ENCODE measurements at regions not wholly inside any gene's neighbourhood (a gene's known extent, or its start where the extent isn't known, plus 50 kb on each side); places are given as distances from the start of the nearest gene placed in this dataset.

DNA sequence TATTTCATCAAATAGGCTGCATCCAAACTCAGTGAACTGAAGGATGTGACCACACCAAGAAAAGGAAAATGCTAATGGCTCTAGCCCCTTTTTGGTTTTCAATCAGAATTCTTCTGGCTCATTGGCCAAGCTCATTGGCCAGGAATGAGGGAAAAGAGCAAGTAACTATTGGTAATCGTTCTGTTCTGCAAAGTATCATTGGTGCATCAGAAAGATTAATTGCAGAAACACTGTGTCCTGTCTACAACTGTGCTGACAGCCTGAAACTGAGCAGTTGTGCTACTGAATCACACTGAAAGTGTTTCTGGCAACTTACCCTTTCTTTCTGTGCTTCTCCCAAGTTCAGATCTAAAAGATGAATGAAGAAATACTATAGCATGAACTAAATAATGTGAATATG is 116.4 kb upstream of the ROBO2 start:
- no peaks in the 10 kb centered on the region for H3K27me3 ChIP-seq (replicated peaks)
- no peaks in the 10 kb centered on the region for H3K36me3 ChIP-seq (replicated peaks)
- in situ Hi-C loops (cut with HindIII; ENCODE audit: low pct_ligation_motif_present, low sequenced_read_pairs) = no loop called here
- H3K4me3 ChIP-seq (ENCODE audit: low read depth, low read length) = no peak overlapping the region
- no peak for DNase-seq
- no peak overlapping the region for H3K27ac ChIP-seq
- TF ChIP-seq, protein P1, sequence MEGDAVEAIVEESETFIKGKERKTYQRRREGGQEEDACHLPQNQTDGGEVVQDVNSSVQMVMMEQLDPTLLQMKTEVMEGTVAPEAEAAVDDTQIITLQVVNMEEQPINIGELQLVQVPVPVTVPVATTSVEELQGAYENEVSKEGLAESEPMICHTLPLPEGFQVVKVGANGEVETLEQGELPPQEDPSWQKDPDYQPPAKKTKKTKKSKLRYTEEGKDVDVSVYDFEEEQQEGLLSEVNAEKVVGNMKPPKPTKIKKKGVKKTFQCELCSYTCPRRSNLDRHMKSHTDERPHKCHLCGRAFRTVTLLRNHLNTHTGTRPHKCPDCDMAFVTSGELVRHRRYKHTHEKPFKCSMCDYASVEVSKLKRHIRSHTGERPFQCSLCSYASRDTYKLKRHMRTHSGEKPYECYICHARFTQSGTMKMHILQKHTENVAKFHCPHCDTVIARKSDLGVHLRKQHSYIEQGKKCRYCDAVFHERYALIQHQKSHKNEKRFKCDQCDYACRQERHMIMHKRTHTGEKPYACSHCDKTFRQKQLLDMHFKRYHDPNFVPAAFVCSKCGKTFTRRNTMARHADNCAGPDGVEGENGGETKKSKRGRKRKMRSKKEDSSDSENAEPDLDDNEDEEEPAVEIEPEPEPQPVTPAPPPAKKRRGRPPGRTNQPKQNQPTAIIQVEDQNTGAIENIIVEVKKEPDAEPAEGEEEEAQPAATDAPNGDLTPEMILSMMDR (IDR thresholded peaks at IDR 0.05; ENCODE audit: low read depth, low read length, missing control alignments) = no peak

DNA sequence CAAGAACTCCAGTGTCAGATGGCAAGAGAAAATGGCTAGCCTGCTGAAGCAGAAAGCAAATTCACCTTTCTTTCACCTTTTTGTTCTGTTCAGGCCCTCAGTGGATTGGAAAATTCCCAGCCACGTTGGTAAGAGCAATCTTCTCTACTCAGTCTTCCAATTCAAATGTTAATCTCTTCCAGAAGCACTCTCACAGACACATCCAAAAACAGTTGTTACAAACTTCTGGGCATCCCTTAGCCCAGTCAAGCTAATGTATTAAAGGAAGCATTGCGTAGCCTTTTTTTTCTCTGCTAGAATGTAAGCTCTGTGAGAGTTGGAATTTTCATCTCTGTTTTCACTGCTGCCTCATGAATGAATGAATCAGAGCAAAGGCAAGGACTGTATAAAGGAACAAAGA is 109.2 kb upstream of the ROBO2 start:
- Histone ChIP-seq H3K27me3 (replicated peaks) (no peaks in the 10 kb centered on the region), H3K36me3 (replicated peaks) (no peaks in the 10 kb centered on the region), H3K4me3 (ENCODE audit: low read depth, low read length) (no peak overlapping the region), H3K27ac (no peak overlapping the region)
- DNase-seq = no peak
- TF ChIP-seq, protein P1 (IDR thresholded peaks at IDR 0.05; ENCODE audit: low read depth, low read length, missing control alignments) = no peak
- in situ Hi-C loops (cut with HindIII; ENCODE audit: low pct_ligation_motif_present, low sequenced_read_pairs) = no loop called here

DNA sequence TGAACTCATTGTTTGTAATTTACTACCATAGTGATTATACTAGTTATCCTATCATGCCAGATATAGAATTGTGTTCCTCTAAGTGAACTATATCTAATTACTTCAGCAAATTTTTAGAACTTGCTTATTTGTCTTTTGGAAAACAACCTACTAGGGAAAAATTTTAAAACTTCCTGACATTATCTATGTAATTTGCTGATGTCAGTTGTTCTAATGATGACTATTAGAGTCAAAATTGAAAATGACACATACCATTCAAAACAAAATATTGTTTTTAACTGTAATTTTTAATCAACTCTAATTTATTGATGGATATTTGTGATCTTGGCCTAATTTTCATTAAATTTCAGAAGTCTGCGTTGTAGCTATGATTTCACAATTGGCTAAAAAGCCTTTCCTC is 106.7 kb upstream of the ROBO2 start:
- TF ChIP-seq, protein P1 (IDR thresholded peaks at IDR 0.05; ENCODE audit: low read depth, low read length, missing control alignments) = no peak
- no peak overlapping the region for H3K27ac ChIP-seq
- no peak overlapping the region for H3K4me3 ChIP-seq (ENCODE audit: low read depth, low read length)
- in situ Hi-C loops (cut with HindIII; ENCODE audit: low pct_ligation_motif_present, low sequenced_read_pairs) = no loop called here
- DNase-seq = no peak
- H3K36me3 ChIP-seq (replicated peaks) = no peaks in the 10 kb centered on the region
- no peaks in the 10 kb centered on the region for H3K27me3 ChIP-seq (replicated peaks)

DNA sequence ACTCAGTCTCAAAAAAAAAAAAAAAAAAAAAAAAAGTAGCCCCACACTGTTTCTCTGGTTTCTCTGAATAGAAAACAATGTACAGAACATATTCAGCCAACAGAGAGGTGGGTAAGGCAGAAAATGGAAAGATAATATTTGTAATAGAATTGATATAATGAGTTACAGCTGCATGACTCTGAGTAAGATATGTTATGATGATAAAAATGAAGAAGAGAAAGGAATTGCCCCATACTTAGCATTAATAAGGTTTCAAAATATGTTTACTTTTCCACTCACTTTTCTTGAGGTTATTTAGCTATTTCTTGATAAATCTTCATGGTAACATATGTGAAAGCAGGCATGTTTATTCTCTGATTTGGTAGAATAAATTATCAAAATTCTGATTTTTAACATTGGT is 100.9 kb upstream of the ROBO2 start:
- H3K4me3 ChIP-seq (ENCODE audit: low read depth, low read length) = no peak overlapping the region
- in situ Hi-C loops (cut with HindIII; ENCODE audit: low pct_ligation_motif_present, low sequenced_read_pairs) = no loop called here
- TF ChIP-seq, protein P1 (IDR thresholded peaks at IDR 0.05; ENCODE audit: low read depth, low read length, missing control alignments) = no peak
- no peak overlapping the region for H3K27ac ChIP-seq
- H3K36me3 ChIP-seq (replicated peaks) = no peaks in the 10 kb centered on the region
- no peaks in the 10 kb centered on the region for H3K27me3 ChIP-seq (replicated peaks)
- DNase-seq = no peak

DNA sequence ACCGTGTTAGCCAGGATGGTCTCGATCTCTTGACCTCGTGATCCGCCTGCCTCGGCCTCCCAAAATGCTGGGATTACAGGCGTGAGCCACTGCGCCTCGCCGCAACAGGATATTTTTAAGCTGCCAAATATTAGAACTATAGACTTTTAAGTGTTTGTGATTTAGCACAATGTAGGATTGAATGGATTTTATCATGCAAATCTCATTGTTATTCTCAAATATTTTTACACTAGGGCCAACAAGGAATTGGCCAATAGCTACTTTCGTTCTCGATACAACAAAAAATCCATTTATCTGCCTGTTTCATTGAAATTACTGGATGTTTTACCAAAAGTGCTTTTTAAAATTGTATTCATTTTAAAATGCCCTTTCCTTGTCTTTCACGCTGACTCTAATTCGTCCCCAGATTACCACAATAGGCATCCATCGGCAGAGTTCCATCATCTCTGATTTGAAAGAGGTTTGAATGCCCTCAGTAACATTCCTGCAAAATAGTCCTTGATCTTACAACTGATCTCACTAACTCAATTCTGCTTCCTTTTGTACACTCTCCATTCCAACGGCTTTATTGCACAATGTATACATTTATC is 99.6 kb upstream of the ROBO2 start:
- Histone ChIP-seq H3K27me3 (replicated peaks) (no peaks in the 10 kb centered on the region), H3K27ac (no peak overlapping the region), H3K36me3 (replicated peaks) (no peaks in the 10 kb centered on the region), H3K4me3 (ENCODE audit: low read depth, low read length) (no peak overlapping the region)
- DNase-seq = no peak
- in situ Hi-C loops (cut with HindIII; ENCODE audit: low pct_ligation_motif_present, low sequenced_read_pairs) = no loop called here
- TF ChIP-seq, protein P1 (IDR thresholded peaks at IDR 0.05; ENCODE audit: low read depth, low read length, missing control alignments) = no peak

DNA sequence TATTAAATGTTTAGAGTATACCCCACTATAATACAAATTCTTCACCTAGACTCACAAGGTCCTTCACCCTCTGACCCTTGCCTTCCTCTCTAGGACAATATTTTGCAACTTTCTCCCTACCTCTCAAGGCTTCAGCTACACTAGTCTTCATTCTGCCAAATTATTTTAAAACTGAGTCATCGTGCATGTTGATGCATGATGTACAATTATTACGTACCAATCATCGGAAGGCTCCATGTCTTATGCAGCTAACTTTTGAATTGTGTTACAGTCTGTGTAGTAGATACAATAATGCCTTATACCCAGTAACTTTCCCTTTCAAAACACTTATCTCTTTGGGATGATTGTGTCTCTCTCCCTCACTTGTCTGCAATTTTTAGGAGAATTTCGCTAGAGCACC is 98.5 kb upstream of the ROBO2 start:
- no peaks in the 10 kb centered on the region for H3K36me3 ChIP-seq (replicated peaks)
- DNase-seq = no peak
- H3K27ac ChIP-seq = no peak overlapping the region
- no peak overlapping the region for H3K4me3 ChIP-seq (ENCODE audit: low read depth, low read length)
- in situ Hi-C loops (cut with HindIII; ENCODE audit: low pct_ligation_motif_present, low sequenced_read_pairs) = no loop called here
- TF ChIP-seq, protein P1 (IDR thresholded peaks at IDR 0.05; ENCODE audit: low read depth, low read length, missing control alignments) = no peak
- no peaks in the 10 kb centered on the region for H3K27me3 ChIP-seq (replicated peaks)

Data from brain microvascular endothelial cell (primary cell).